ENCODE measurements at regions not wholly inside any gene's neighbourhood (a gene's known extent, or its start where the extent isn't known, plus 50 kb on each side); places are given as distances from the start of the nearest gene placed in this dataset.

DNA sequence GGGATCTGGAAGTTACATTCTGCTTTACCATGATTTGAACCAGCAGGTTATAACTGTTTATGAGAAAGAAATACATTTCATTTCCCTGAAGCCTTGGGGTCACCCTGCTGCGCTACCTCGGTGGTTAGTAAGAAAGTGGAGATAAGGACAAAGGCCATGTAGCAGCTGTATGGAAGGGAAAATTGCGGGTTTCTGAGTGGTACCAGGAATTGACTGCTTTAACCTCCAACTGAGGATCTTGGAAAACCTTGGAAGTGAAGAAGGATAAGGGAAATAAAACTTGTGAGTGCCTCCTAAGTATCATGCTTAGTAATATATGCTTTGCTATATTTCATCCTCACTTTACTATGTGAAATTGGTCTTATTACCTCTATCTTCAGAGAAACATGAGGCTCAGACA is 76.1 kb upstream of the GAP43 start:
- TF ChIP-seq, protein P1, sequence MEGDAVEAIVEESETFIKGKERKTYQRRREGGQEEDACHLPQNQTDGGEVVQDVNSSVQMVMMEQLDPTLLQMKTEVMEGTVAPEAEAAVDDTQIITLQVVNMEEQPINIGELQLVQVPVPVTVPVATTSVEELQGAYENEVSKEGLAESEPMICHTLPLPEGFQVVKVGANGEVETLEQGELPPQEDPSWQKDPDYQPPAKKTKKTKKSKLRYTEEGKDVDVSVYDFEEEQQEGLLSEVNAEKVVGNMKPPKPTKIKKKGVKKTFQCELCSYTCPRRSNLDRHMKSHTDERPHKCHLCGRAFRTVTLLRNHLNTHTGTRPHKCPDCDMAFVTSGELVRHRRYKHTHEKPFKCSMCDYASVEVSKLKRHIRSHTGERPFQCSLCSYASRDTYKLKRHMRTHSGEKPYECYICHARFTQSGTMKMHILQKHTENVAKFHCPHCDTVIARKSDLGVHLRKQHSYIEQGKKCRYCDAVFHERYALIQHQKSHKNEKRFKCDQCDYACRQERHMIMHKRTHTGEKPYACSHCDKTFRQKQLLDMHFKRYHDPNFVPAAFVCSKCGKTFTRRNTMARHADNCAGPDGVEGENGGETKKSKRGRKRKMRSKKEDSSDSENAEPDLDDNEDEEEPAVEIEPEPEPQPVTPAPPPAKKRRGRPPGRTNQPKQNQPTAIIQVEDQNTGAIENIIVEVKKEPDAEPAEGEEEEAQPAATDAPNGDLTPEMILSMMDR (IDR thresholded peaks at IDR 0.05) = no peak
- TF ChIP-seq POLR2A (IDR thresholded peaks at IDR 0.05) = no peak
